ENCODE measurements at regions not wholly inside any gene's neighbourhood (a gene's known extent, or its start where the extent isn't known, plus 50 kb on each side); places are given as distances from the start of the nearest gene placed in this dataset.

DNA sequence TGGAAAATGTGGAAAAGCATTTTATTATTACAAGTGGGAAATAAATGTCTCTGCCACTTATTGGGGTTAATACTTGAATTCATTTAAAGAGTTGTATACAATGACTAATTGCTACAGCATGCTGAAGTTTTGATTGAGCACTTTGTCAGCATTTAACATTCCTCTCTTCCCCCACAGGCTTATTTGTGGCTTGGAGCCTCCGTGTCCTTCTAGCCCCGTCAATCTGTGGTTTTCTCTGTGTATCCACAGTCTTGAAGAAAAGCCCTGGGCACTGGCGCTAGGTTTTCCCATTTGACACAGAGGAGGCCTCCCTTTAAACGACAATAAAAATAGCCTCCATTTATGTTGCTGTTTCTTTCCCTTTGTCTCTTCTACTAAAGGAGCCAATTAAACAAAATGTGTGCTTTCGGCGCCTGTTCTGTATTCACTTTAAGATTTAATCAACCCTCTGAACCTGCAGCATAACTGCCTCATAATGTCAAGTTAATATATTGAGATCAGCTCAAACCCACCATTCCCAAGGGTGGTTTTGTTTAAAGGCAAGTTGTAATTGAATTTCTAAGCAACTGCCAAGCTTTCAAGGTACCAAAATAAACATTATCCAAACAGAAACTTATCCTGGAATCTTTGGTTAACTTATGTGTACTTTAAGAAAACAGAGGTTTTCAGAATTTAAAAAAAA, 92.9 kb upstream of the ADRA1D start:
- TF ChIP-seq POLR2AphosphoS5 (IDR thresholded peaks at IDR 0.05; ENCODE audit: low read depth, low read length) = no peak
- TF ChIP-seq MAX (IDR thresholded peaks at IDR 0.05; ENCODE audit: low read depth) = no peak
- no peak for TF ChIP-seq CTCF (IDR thresholded peaks at IDR 0.05)
- TF ChIP-seq TCF12 (IDR thresholded peaks at IDR 0.05) = no peak
- TF ChIP-seq ELF1 (IDR thresholded peaks at IDR 0.05) = no peak
- no peak for TF ChIP-seq EP300 (IDR thresholded peaks at IDR 0.05; ENCODE audit: borderline replicate concordance in 1 of 2, low read depth in 1 of 2, low read length in 1 of 2)
- no peak for TF ChIP-seq GATA2 (CRISPR knock-in tag; IDR thresholded peaks at IDR 0.05)
- TF ChIP-seq RFX5 (IDR thresholded peaks at IDR 0.05; ENCODE audit: low read length) = no peak
- no peak for TF ChIP-seq MXI1 (IDR thresholded peaks at IDR 0.05; ENCODE audit: low read depth, low read length)
- TF ChIP-seq, protein P1, sequence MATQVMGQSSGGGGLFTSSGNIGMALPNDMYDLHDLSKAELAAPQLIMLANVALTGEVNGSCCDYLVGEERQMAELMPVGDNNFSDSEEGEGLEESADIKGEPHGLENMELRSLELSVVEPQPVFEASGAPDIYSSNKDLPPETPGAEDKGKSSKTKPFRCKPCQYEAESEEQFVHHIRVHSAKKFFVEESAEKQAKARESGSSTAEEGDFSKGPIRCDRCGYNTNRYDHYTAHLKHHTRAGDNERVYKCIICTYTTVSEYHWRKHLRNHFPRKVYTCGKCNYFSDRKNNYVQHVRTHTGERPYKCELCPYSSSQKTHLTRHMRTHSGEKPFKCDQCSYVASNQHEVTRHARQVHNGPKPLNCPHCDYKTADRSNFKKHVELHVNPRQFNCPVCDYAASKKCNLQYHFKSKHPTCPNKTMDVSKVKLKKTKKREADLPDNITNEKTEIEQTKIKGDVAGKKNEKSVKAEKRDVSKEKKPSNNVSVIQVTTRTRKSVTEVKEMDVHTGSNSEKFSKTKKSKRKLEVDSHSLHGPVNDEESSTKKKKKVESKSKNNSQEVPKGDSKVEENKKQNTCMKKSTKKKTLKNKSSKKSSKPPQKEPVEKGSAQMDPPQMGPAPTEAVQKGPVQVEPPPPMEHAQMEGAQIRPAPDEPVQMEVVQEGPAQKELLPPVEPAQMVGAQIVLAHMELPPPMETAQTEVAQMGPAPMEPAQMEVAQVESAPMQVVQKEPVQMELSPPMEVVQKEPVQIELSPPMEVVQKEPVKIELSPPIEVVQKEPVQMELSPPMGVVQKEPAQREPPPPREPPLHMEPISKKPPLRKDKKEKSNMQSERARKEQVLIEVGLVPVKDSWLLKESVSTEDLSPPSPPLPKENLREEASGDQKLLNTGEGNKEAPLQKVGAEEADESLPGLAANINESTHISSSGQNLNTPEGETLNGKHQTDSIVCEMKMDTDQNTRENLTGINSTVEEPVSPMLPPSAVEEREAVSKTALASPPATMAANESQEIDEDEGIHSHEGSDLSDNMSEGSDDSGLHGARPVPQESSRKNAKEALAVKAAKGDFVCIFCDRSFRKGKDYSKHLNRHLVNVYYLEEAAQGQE (IDR thresholded peaks at IDR 0.05; ENCODE audit: low read depth, low read length) = no peak
- no peak for TF ChIP-seq CHD2 (IDR thresholded peaks at IDR 0.05; ENCODE audit: low read length, partially characterized antibody)
- no peak for TF ChIP-seq FOXM1 (IDR thresholded peaks at IDR 0.05; ENCODE audit: low read depth)
- no peak for TF ChIP-seq YY1 (IDR thresholded peaks at IDR 0.05; ENCODE audit: low read depth)
- no peak for TF ChIP-seq TAF1 (IDR thresholded peaks at IDR 0.05; ENCODE audit: borderline replicate concordance, low read depth, low read length)

All from SK-N-SH (cell line).